SK-N-SH treated with all-trans-retinoic acid at 6 μM for 48 hours (cell line): ENCODE measurements at regions not wholly inside any gene's neighbourhood (a gene's known extent, or its start where the extent isn't known, plus 50 kb on each side); places are given as distances from the start of the nearest gene placed in this dataset.

Experiments used
- ATAC-seq: fragments of 200-7000 bp; cut with Tn5 transposase; 3 replicates; pipeline ENCODE4 v1.9.1; 2020; ENCODE audit warnings: mild to moderate bottlenecking, moderate library complexity
- ARNTL ChIP-seq: fragments of 450-650 bp; formaldehyde crosslinking; IDR thresholded peaks from 2 replicates; pipeline ENCODE4 v1.5.0; 2020; ENCODE audit warnings: low read depth, mild to moderate bottlenecking, moderate library complexity, borderline replicate concordance
- BACH2 ChIP-seq: fragments of 250-450 bp; sonication (Bioruptor Pico); IDR thresholded peaks from 2 replicates; pipeline ENCODE4 v1.9.0; 2021; ENCODE audit warnings: mild to moderate bottlenecking, borderline replicate concordance
- CSDC2 ChIP-seq: fragments of 250-450 bp; sonication (Bioruptor Pico); IDR thresholded peaks from 2 replicates; pipeline ENCODE4 v1.5.0; 2020; ENCODE audit warnings: mild to moderate bottlenecking, moderate library complexity
- CSRNP3 ChIP-seq: fragments of 250-450 bp; sonication (Bioruptor Pico); IDR thresholded peaks from 2 replicates; pipeline ENCODE4 v1.5.1; 2021; ENCODE audit warnings: mild to moderate bottlenecking, moderate library complexity
- ESRRG ChIP-seq: fragments of 250-450 bp; sonication (Bioruptor Pico); IDR thresholded peaks from 2 replicates; pipeline ENCODE4 v1.6.1; 2021; ENCODE audit warnings: mild to moderate bottlenecking
- ISL1 ChIP-seq: fragments of 250-450 bp; sonication (Bioruptor Pico); IDR thresholded peaks from 2 replicates; pipeline ENCODE4 v2.1.2; 2022; ENCODE audit warnings: mild to moderate bottlenecking, moderate library complexity
- OSR1 ChIP-seq: fragments of 250-450 bp; sonication (Bioruptor Pico); IDR thresholded peaks from 2 replicates; pipeline ENCODE4 v1.8.0; 2022; ENCODE audit warnings: moderate library complexity, mild to moderate bottlenecking, inconsistent platforms
- PATZ1 ChIP-seq: fragments of 250-450 bp; sonication (Bioruptor Pico); IDR thresholded peaks from 2 replicates; pipeline ENCODE4 v1.8.0; 2020; ENCODE audit warnings: mild to moderate bottlenecking, moderate library complexity, borderline replicate concordance
- POU6F1 ChIP-seq: fragments of 250-450 bp; sonication (Bioruptor Pico); IDR thresholded peaks from 2 replicates; pipeline ENCODE4 v1.8.0; 2021; ENCODE audit warnings: low read depth, mild to moderate bottlenecking, moderate library complexity, borderline replicate concordance
- PPARA ChIP-seq: fragments of 250-450 bp; sonication (Bioruptor Pico); IDR thresholded peaks from 2 replicates; pipeline ENCODE4 v1.5.0; 2020; ENCODE audit warnings: mild to moderate bottlenecking, borderline replicate concordance
- RARB ChIP-seq: fragments of 250-450 bp; sonication (Bioruptor Pico); IDR thresholded peaks from 2 replicates; pipeline ENCODE4 v1.8.0; 2021; ENCODE audit warnings: mild to moderate bottlenecking, moderate library complexity
- TCF4 ChIP-seq: fragments of 250-450 bp; sonication (Bioruptor Pico); IDR thresholded peaks from 2 replicates; pipeline ENCODE4 v1.8.0; 2021; ENCODE audit warnings: mild to moderate bottlenecking, moderate library complexity, borderline replicate concordance
- TOX ChIP-seq: fragments of 250-450 bp; sonication (Bioruptor Pico); IDR thresholded peaks from 2 replicates; pipeline ENCODE4 v1.8.0; 2021; ENCODE audit warnings: mild to moderate bottlenecking, moderate library complexity, borderline replicate concordance
- TSHZ2 ChIP-seq: fragments of 250-450 bp; sonication (Bioruptor Pico); IDR thresholded peaks from 2 replicates; pipeline ENCODE4 v1.5.0; 2020; ENCODE audit warnings: mild to moderate bottlenecking, moderate library complexity
- ZC3H10 ChIP-seq: fragments of 250-450 bp; sonication (Bioruptor Pico); IDR thresholded peaks from 2 replicates; pipeline ENCODE4 v1.5.1; 2021; ENCODE audit warnings: mild to moderate bottlenecking, moderate library complexity
- ZFP3 ChIP-seq: fragments of 250-450 bp; sonication (Bioruptor Pico); IDR thresholded peaks from 2 replicates; pipeline ENCODE4 v1.5.0; 2020; ENCODE audit warnings: mild to moderate bottlenecking, moderate library complexity
- ZNF565 ChIP-seq: fragments of 450-650 bp; formaldehyde crosslinking; conservative IDR thresholded peaks from 2 replicates; pipeline ENCODE4 v1.5.0; 2020; ENCODE audit warnings: low read depth, mild to moderate bottlenecking, moderate library complexity
- ZNF8 ChIP-seq: fragments of 450-650 bp; formaldehyde crosslinking; IDR thresholded peaks from 2 replicates; pipeline ENCODE4 v1.5.0; 2020; ENCODE audit warnings: mild to moderate bottlenecking, moderate library complexity

- ATAC-seq, result no peak
- no peak for TF ChIP-seq BACH2 (CRISPR knock-in tag)
- no peak for TF ChIP-seq OSR1
- no peak for TF ChIP-seq ZFP3 (CRISPR knock-in tag)
- no peak for TF ChIP-seq ARNTL (CRISPR knock-in tag)
- no peak for TF ChIP-seq ESRRG (CRISPR knock-in tag)
- no peak for TF ChIP-seq TSHZ2 (CRISPR knock-in tag)
- TF ChIP-seq PATZ1 (CRISPR knock-in tag), result no peak
- no peak for TF ChIP-seq TOX (CRISPR knock-in tag)
- TF ChIP-seq CSDC2 (CRISPR knock-in tag), result no peak
- no peak for TF ChIP-seq ZC3H10 (CRISPR knock-in tag)
- no peak for TF ChIP-seq TCF4
- TF ChIP-seq RARB (CRISPR knock-in tag), result no peak
- TF ChIP-seq ZNF8 (CRISPR knock-in tag), result no peak
- TF ChIP-seq PPARA (CRISPR knock-in tag), result no peak
- TF ChIP-seq ISL1 (CRISPR knock-in tag), result no peak
These were observed 127.6 kb upstream of the HS6ST1 start for GRCh38 chr2:128446049-128446873.

- no peak for ATAC-seq
- TF ChIP-seq POU6F1 (no peak), CSDC2 (CRISPR knock-in tag) (no peak), CSRNP3 (CRISPR knock-in tag) (no peak)
These were observed 128.3 kb upstream of the HS6ST1 start for GRCh38 chr2:128446874-128447537.

GRCh38 chr2:128447538-128447995 is 128.9 kb upstream of the HS6ST1 start:
- no peak for ATAC-seq
- TF ChIP-seq ISL1 (CRISPR knock-in tag) (no peak), TCF4 (no peak)

GRCh38 chr2:128448331-128449225 is 129.9 kb upstream of the HS6ST1 start:
- ATAC-seq, result no peak
- no peak for TF ChIP-seq ZFP3 (CRISPR knock-in tag)
- no peak for TF ChIP-seq ZNF565 (CRISPR knock-in tag)
- TF ChIP-seq PATZ1 (CRISPR knock-in tag), result no peak
- TF ChIP-seq, all 23 proteins: peak for 0
